Lung microvascular endothelial cell (primary cell): ENCODE measurements at regions not wholly inside any gene's neighbourhood (a gene's known extent, or its start where the extent isn't known, plus 50 kb on each side); places are given as distances from the start of the nearest gene placed in this dataset.

Experiments
- DNase-seq, 2 donors: peaks; one replicate each; pipeline versions ENCODE4 v3.0.0 to v3.0.0-alpha.2; 2010; ENCODE audit warnings: low read depth in 2 of 2

GRCh38 chrX:67872958-67873357 lies 329.1 kb downstream of the AR start:
- DNase-seq = no peak

GRCh38 chrX:67892401-67892800 lies 348.6 kb downstream of the AR start:
- DNase-seq = peak in 1 of 2 donors; percentile 12

GRCh38 chrX:67893931-67894330 lies 350.1 kb downstream of the AR start:
- DNase-seq = peak in 1 of 2 donors; percentile 2

GRCh38 chrX:67917421-67918010 lies 373.7 kb downstream of the AR start:
- DNase-seq = no peak

GRCh38 chrX:67922966-67923365 lies 379.1 kb downstream of the AR start:
- no peak for DNase-seq

- DNase-seq = no peak
These were observed 395.4 kb downstream of the AR start for GRCh38 chrX:67939270-67939669.

- DNase-seq = no peak
These were observed 405.4 kb downstream of the AR start for GRCh38 chrX:67949270-67949669.

- DNase-seq = no peak
These were observed 409.8 kb downstream of the AR start for GRCh38 chrX:67953658-67954057.

- no peak for DNase-seq
These were observed 417.7 kb downstream of the AR start for GRCh38 chrX:67961516-67961915.
